H1 (cell line): ENCODE measurements at regions not wholly inside any gene's neighbourhood (a gene's known extent, or its start where the extent isn't known, plus 50 kb on each side); places are given as distances from the start of the nearest gene placed in this dataset.

ENCODE experiments used
- CTCF ChIA-PET: fragments of 300-600 bp; sonication (Branson Sonifier 250); formaldehyde crosslinking; loops from one replicate; lab custom pipeline; 2021; ENCODE audit not compliant: partially characterized antibody; lab: Charles Lee
- POLR2A ChIA-PET: fragments of 300-600 bp; sonication (Branson Sonifier 250); formaldehyde crosslinking; loops from one replicate; lab custom pipeline; 2021; ENCODE audit warnings: inconsistent platforms; ENCODE audit not compliant: partially characterized antibody; lab: Charles Lee
- DNase-seq, 2 experiments: peaks; one replicate each; pipeline versions ENCODE4 v3.0.0 to v3.0.0-alpha.2; 2010 to 2022; ENCODE audit warnings: low spot score in 2 of 2, low read depth in 1 of 2, mixed read lengths in 1 of 2
- FAIRE-seq: peaks from 2 replicates; lab custom pipeline; 2011; peaks lifted over from hg19 to GRCh38; lab: Jason Lieb, UNC
- H2AFZ ChIP-seq: 2 replicates; pipeline ENCODE4 v1.8.1; 2012; ENCODE audit warnings: low read length, inconsistent platforms
- H2AK5ac ChIP-seq: 2 replicates; pipeline ENCODE4 v1.6.1; 2013; ENCODE audit warnings: low read depth, low read length
- H2BK120ac ChIP-seq: replicated peaks from 2 replicates; pipeline ENCODE3; 2013; ENCODE audit warnings: low read depth, low read length, inconsistent platforms
- H2BK12ac ChIP-seq: 2 replicates; pipeline ENCODE4 v1.6.1; 2013; ENCODE audit warnings: low read depth, low read length
- H2BK15ac ChIP-seq: 2 replicates; pipeline ENCODE4 v1.6.1; 2013; ENCODE audit warnings: low read length
- H2BK20ac ChIP-seq: 2 replicates; pipeline ENCODE4 v1.6.1; 2013; ENCODE audit warnings: low read length
- H2BK5ac ChIP-seq: 2 replicates; pipeline ENCODE4 v1.6.1; 2013; ENCODE audit warnings: low read depth, low read length
- H3K14ac ChIP-seq: 2 replicates; pipeline ENCODE4 v1.6.1; 2013; ENCODE audit warnings: inconsistent platforms; ENCODE audit not compliant: insufficient read length
- H3K18ac ChIP-seq: 2 replicates; pipeline ENCODE4 v1.6.1; 2013; ENCODE audit warnings: low read length; ENCODE audit errors: extremely low read depth
- H3K23ac ChIP-seq: 2 replicates; pipeline ENCODE4 v1.6.1; 2013; ENCODE audit warnings: inconsistent platforms; ENCODE audit not compliant: insufficient read length
- H3K23me2 ChIP-seq: 2 replicates; pipeline ENCODE4 v1.6.1; 2013; ENCODE audit warnings: low read depth, low read length
- H3K27ac ChIP-seq: 2 replicates; pipeline ENCODE4 v1.6.1; 2011; ENCODE audit warnings: low read depth, low read length, inconsistent platforms
- H3K27me3 ChIP-seq, 4 experiments: replicated peaks in 1 of 4; 1 replicate in 1 of 4; 2 replicates in 3 of 4; pipeline versions ENCODE4 v1.6.1 to v1.8.1; 2011 to 2013; ENCODE audit warnings: low read length in 3 of 4, mild to moderate bottlenecking in 3 of 4, inconsistent platforms in 2 of 4, mixed read lengths in 2 of 4, moderate library complexity in 1 of 4; ENCODE audit not compliant: control insufficient read depth in 3 of 4, insufficient read depth in 3 of 4; ENCODE audit errors: extremely low read depth in 1 of 4
- H3K36me3 ChIP-seq, 4 experiments: 2 replicates each; pipeline versions ENCODE4 v1.6.1 to v1.8.1; 2011 to 2013; ENCODE audit warnings: mild to moderate bottlenecking in 4 of 4, low read length in 3 of 4, moderate library complexity in 2 of 4, control low read depth in 1 of 4, inconsistent platforms in 1 of 4; ENCODE audit not compliant: insufficient read depth in 4 of 4, control insufficient read depth in 2 of 4
- H3K4ac ChIP-seq: replicated peaks from 2 replicates; pipeline ENCODE3; 2013; ENCODE audit warnings: low read length, low read depth, mixed read lengths, inconsistent platforms; ENCODE audit not compliant: insufficient read length
- H3K4me1 ChIP-seq, 4 experiments: replicated peaks in 1 of 4; 1 replicate in 1 of 4; 2 replicates in 3 of 4; pipeline versions ENCODE4 v1.6.1 to v1.8.1; 2011 to 2013; ENCODE audit warnings: low read length in 3 of 4, inconsistent platforms in 2 of 4, mixed read lengths in 1 of 4; ENCODE audit not compliant: insufficient read depth in 4 of 4, control insufficient read depth in 3 of 4
- H3K4me2 ChIP-seq, 2 experiments: 2 replicates each; pipeline versions ENCODE4 v1.6.1 to v1.8.1; 2011 to 2013; ENCODE audit warnings: low read depth in 2 of 2, low read length in 2 of 2, control low read depth in 1 of 2, inconsistent platforms in 1 of 2, mild to moderate bottlenecking in 1 of 2; ENCODE audit not compliant: insufficient read depth in 1 of 2
- H3K4me3 ChIP-seq, 4 experiments: fragments of 200-600, 300-600 bp in 1 of 4; sonication (generic), shearing (Covaris generic), sonication (Bioruptor Twin) in 1 of 4; 2 replicates each; pipeline versions ENCODE4 v1.5.1 to v1.8.1; 2011 to 2016; ENCODE audit warnings: low read length in 4 of 4, low read depth in 3 of 4, control low read depth in 2 of 4, inconsistent platforms in 2 of 4, mild to moderate bottlenecking in 2 of 4, mixed read lengths in 1 of 4, moderate library complexity in 1 of 4; ENCODE audit not compliant: insufficient read depth in 2 of 4; ENCODE audit errors: extremely low read depth in 1 of 4
- H3K56ac ChIP-seq: replicated peaks from 2 replicates; pipeline ENCODE3; 2013; ENCODE audit warnings: low read depth, mild to moderate bottlenecking, mixed read lengths, low read length, inconsistent platforms; ENCODE audit not compliant: insufficient read length
- H3K79me1 ChIP-seq: 2 replicates; pipeline ENCODE4 v1.6.1; 2013; ENCODE audit warnings: low read depth, low read length, control low read depth
- H3K79me2 ChIP-seq, 2 experiments: 2 replicates each; pipeline versions ENCODE4 v1.6.1 to v1.8.1; 2012 to 2013; ENCODE audit warnings: low read length in 2 of 2, mild to moderate bottlenecking in 2 of 2, inconsistent platforms in 1 of 2; ENCODE audit not compliant: insufficient read depth in 2 of 2, control insufficient read depth in 1 of 2
- H3K9ac ChIP-seq, 4 experiments: replicated peaks in 1 of 4; 1 replicate in 1 of 4; 2 replicates in 3 of 4; pipeline versions ENCODE4 v1.6.1 to v1.8.1; 2011 to 2013; ENCODE audit warnings: low read depth in 3 of 4, low read length in 3 of 4, control low read depth in 2 of 4, mild to moderate bottlenecking in 2 of 4, moderate library complexity in 2 of 4, inconsistent platforms in 1 of 4; ENCODE audit errors: extremely low read depth in 1 of 4
- H3K9me3 ChIP-seq, 2 experiments: 2 replicates each; pipeline versions ENCODE4 v1.6.1 to v1.8.1; 2012 to 2013; ENCODE audit warnings: mild to moderate bottlenecking in 2 of 2, moderate library complexity in 2 of 2, control low read depth in 1 of 2, inconsistent platforms in 1 of 2, low read depth in 1 of 2, low read length in 1 of 2, mixed read lengths in 1 of 2; ENCODE audit not compliant: insufficient read depth in 2 of 2
- H4K20me1 ChIP-seq, 2 experiments: replicated peaks in 1 of 2; 2 replicates each; pipeline versions ENCODE3 to v1.8.1; 2011 to 2013; ENCODE audit warnings: inconsistent platforms in 2 of 2, low read length in 2 of 2, mild to moderate bottlenecking in 1 of 2; ENCODE audit not compliant: insufficient read depth in 2 of 2, control insufficient read depth in 1 of 2
- H4K5ac ChIP-seq: 2 replicates; pipeline ENCODE4 v1.6.1; 2013; ENCODE audit warnings: low read length, low read depth, mixed read lengths, inconsistent platforms; ENCODE audit not compliant: insufficient read length
- H4K8ac ChIP-seq: 2 replicates; pipeline ENCODE4 v1.8.0; 2013; ENCODE audit warnings: mild to moderate bottlenecking, moderate library complexity, low read length, inconsistent platforms; ENCODE audit not compliant: insufficient read depth; ENCODE audit errors: extremely low read depth
- H4K91ac ChIP-seq: replicated peaks from 2 replicates; pipeline ENCODE3; 2013; ENCODE audit warnings: low read length, mixed read lengths, inconsistent platforms; ENCODE audit not compliant: insufficient read length
- CEBPB ChIP-seq: IDR thresholded peaks from 2 replicates; pipeline ENCODE4 v1.6.1; 2012; ENCODE audit warnings: low read depth, low read length
- EGR1 ChIP-seq: IDR thresholded peaks from 2 replicates; pipeline ENCODE4 v1.6.1; 2011; ENCODE audit warnings: low read depth, low read length, borderline replicate concordance
- POLR2AphosphoS5 ChIP-seq: IDR thresholded peaks from 2 replicates; pipeline ENCODE4 v1.6.1; 2011; ENCODE audit warnings: low read depth, low read length

GRCh38 chr9:108278341-108278740, 577.4 kb downstream of the ACTL7B start:
- DNase-seq: no peak
- Histone ChIP-seq H2BK20ac (no peak overlapping the region), H4K5ac (no peak overlapping the region), H2AFZ (no peak overlapping the region), H3K23me2 (no peaks in the 10 kb centered on the region), H3K79me2 (no peaks in the 10 kb centered on the region), H2BK120ac (no peak overlapping the region), H3K27ac (no peak overlapping the region), H3K56ac (no peak overlapping the region), H4K8ac (no peak overlapping the region), H3K4me3 (no peak overlapping the region), H2AK5ac (no peak overlapping the region), H2BK12ac (no peak overlapping the region), H2BK15ac (no peak overlapping the region), H3K27me3 (no peaks in the 10 kb centered on the region), H2BK5ac (no peak overlapping the region), H4K20me1 (no peaks in the 10 kb centered on the region), H3K14ac (no peak overlapping the region), H3K18ac (no peak overlapping the region), H3K23ac (no peak overlapping the region), H3K36me3 (no peaks in the 10 kb centered on the region), H3K9me3 (no peaks in the 10 kb centered on the region), H3K4me1 (no peaks in the 10 kb centered on the region), H3K79me1 (no peaks in the 10 kb centered on the region), H3K4me2 (no peak overlapping the region), H3K9ac (no peak overlapping the region), H4K91ac (no peak overlapping the region), H3K4ac (no peak overlapping the region)
- FAIRE-seq: no peak
- TF ChIP-seq CEBPB: peak; percentile 28; the same call in 1 of the 2 replicates
- TF ChIP-seq EGR1: no peak
- no peak for TF ChIP-seq POLR2AphosphoS5
- ChIA-PET POLR2A (no interaction called here), CTCF (interaction anchor here (0.6 to 0.9 kb wide), 3 partner anchors 9 to 1239 kb away, joined by 3 read pairs; no protein-coding TSS in a partner anchor)
